COR-L47 (cell line): ENCODE measurements at regions not wholly inside any gene's neighbourhood (a gene's known extent, or its start where the extent isn't known, plus 50 kb on each side); places are given as distances from the start of the nearest gene placed in this dataset.
"Not testable (repeated sequence)": the region's sequence is repeated elsewhere in the genome, so short reads cannot be mapped to it uniquely, and the experiment has no call there.

Experiments
- DNase-seq: peaks from one replicate; lab custom pipeline; 2025; lab: John Stamatoyannopoulos, UW

DNA sequence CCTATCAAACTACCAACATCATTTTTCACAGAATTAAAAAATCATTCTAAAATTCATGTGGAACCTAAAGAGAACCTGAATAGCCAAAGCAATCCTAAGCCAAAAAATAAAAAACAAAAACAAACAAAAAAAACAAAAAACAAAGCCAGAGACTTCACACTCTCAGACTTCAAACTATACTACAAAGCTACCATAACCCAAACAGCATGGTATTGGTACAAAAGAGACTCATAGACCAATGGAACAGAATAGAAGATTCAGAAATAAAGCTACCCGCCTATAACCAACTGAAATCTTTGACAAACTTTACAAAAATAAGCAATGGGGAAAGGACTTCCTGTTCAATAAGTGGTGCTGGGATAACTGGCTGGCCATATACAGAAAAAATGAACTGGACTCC lies 152.3 kb upstream of the SMIM31 start:
- DNase-seq = no peak

DNA sequence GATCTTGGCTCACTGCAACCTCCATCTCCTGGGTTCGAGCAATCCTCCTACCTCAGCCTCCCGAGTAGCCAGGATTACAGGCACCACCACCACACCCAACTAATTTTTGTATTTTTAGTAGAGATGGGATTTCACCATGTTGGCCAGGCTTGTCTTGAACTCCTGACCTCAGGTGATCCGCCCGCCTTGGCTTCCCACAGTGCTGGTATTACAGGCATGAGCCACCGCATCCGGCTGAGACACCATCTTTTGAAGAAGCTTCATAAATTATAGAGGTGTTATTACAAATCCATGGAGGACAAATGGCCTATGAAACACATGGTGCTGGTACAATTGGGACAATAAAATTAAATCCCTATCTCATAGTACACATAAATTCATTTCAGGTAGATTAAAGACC lies 148.1 kb upstream of the SMIM31 start:
- not testable (repeated sequence) for DNase-seq

DNA sequence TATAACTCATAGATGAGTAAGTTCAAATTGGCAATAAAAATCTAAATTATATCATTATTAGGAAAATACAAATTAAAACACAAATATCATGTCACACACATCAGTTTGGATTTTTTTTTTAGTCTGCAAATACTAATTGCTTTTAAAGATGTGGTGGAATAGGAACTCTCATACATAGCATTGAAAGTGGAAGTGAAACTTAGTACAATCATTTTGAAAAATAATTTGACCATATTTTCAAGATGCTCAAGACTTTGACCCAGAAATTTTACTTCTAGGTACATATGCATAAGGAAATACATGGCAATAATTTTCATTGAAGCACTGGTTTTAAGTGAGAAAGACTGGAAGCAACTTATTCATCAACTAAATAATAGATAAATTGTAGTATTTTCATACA lies 147.5 kb upstream of the SMIM31 start:
- DNase-seq = no peak

DNA sequence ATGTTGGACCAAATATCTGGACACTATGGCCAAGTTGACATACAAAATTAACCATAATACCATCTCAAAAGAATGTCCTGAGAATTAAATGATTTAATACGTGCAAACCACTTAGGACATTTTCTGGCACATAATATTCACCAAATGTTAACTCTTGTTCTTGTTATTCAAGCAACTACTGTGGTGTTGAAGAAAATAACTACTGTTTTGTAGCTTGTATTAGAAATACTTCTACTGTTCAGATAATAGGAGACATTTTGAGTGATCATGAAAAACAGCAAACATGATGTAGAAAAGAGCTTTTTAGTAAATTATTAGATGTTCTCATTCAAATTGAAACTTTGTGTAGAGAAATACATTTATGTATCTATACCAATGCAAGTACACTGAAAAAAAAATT lies 140.7 kb upstream of the SMIM31 start:
- DNase-seq = no peak

GRCh38 chr4:164613792-164614191 lies 140.1 kb upstream of the SMIM31 start:
- DNase-seq = no peak

GRCh38 chr4:164614329-164614728 lies 139.6 kb upstream of the SMIM31 start:
- no peak for DNase-seq

- DNase-seq = no peak
Observed at GRCh38 chr4:164614999-164615398, 138.9 kb upstream of the SMIM31 start.

DNA sequence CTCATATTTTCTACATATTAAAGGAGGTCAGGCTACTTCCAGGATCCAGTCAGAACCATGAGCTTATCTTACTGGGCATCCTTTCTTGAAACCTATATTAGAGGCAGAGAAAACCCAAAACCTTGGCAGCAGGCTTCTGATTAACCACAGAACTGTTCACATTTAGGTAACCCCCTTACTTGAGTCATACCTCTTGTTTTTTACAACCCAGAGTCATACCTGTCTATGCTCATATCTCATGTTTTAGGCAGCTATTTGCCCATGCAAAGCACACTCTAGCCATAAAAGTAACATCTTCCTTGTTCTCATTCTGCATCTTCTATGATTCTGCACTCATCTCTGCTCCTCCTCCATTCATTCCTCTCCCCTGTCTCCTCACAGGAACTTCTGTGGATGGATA lies 138.0 kb upstream of the SMIM31 start:
- DNase-seq = no peak

DNA sequence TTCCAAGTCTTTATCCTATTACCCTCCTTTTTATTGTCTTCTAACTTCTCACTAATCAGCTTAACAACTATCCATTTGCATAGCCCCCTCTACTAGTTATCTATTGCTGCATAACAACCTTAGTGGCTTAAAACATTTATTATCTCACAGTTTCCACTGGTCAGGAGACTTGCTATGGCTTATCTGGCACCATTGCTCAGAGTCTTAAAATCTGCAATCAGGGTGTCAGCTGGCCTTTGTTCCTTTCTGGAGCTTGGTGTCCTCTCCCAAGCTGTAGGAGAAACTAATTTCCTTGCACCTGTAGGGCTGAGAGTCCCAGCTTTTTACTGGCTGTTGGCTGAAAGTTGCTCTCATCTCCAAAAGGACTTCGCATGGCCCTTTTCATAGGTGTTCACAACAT lies 137.0 kb upstream of the SMIM31 start:
- DNase-seq = no peak

- DNase-seq = no peak
Observed at GRCh38 chr4:164617426-164617825, 136.5 kb upstream of the SMIM31 start.

DNA sequence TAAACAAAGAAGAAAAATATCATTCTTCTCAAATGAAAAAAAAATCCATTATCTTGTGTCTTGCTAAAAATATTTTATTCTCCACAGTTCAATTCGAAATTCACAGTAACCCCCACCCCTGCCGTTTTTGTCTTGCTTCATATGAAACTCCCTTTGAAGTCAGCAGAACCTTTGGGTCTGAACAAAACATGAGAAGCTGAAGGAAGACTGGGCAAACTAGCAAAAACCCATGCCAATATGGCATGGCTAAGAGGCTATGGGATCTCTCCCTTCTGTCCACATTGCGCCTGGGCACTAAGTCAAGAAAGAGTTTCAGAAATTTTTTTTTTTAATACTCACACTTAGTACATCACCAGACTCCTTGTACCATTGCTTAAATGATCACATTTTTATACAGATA lies 136.0 kb upstream of the SMIM31 start:
- no peak for DNase-seq

DNA sequence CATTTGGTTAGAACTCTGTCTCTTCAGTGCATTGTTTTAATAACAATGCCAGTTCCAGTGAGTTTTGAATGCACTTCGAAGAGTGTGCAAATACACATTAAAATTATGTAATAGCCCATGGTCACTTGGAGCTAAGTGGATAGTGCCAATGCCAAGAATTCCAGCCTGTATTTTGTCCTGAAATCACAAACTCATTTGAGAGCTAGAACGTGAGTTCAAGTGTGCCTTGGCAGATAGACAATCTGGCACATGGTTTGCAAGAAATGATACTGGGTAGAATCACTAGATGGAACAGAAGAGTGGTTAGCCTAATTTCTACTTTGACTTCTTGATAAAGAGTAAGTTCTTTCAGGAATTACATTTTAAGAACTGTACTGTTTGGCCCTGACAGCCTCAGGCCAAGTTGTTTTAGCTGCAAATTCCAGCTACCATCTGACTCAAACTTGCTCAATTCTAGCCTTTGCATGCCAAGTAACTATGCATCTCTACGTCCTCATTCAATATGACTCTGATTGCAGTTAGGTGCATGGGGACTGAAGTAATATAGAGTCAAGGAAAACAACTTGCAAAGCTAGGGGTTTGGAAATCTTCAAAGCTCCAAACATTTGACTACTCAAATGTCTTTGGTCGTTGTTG lies 131.9 kb upstream of the SMIM31 start:
- DNase-seq = no peak

DNA sequence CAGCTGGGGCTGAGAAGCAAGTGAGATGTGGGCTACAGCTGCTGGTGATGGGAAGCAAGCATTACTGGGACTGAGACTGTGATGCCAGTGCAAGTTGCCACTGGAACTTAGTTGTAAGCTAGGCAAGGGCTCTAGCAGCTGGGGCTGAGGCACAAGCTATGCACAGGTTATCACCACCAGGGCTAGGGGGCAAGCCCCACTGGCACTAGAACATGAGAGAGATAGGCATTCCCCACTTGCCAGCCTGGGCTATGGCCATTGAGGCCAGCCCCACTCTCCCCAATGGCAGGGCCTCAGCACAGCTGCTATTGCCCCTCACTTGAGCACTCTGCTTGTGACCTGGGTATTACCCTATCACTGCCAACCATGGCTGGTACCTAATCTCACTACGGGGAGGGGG lies 130.8 kb upstream of the SMIM31 start:
- DNase-seq = no peak

DNA sequence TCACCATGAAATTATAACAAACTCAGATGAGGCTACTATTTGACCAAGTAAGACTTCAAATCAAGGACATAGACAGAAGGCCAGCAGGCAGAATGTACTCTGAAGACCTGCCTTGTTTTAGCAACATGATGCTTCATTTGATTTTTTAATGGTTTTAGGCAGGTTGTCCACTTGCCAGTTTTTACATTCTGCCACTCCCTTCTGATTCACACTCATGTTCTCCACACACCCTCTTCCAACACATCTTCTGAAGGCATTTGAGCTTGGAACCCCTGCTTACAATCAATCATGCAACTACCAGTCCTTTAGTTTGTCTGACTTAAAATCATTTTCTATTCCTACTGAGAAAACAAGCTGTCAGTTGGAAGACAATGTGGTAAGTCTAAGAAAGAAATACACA lies 114.9 kb upstream of the SMIM31 start:
- no peak for DNase-seq

DNA sequence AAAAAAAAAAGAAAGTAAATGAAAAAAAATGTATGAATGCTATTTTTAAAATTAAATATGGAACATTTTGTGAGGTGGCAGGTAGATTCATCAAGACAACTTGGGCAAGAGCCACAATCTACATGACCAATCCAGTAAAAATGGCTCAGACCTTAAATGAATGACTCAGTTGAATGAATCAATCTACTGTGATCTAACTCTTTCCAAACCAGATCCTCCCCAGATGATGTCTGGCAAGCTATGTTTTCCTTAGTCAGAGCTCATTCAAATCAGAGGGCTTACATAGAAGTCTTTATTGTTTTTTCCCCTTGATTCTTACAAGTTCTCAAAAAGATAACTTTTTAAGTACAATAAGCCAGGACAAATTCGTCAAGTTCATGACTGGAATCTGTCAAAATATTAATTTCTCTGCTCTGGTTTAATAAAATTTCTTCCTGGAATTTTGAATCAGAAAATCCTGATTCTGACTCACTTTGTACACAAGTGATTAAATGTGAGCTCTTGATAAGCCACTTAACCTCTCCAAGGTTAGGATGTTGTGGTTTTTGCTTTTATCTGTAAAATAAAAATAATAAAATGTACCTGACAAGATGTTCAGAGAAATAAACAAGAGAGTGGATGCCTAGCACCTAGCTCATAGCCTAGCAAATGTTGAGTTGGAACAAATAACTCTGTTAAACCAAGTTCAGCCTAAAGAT lies 105.6 kb upstream of the SMIM31 start:
- DNase-seq = no peak

GRCh38 chr4:164648849-164649212 lies 105.1 kb upstream of the SMIM31 start:
- no peak for DNase-seq

GRCh38 chr4:164659765-164660164 lies 94.2 kb upstream of the SMIM31 start:
- no peak for DNase-seq

DNA sequence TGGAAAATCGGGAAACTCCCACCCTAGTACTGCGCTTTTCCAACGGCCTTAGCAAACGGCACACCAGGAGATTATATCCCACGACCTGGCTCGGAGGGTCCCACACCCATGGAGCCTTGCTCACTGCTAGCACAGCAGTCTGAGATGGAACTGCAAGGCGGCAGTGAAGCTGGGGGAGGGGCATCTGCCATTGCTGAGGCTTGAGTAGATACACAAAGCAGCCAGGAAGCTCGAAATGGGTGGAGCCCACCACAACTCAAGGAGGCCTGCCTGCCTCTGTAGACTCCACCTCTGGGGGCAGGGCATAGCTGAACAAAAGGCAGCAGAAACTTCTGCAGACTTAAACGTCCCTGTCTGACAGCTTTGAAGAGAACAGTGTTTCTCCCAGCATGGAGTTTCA lies 77.8 kb upstream of the SMIM31 start:
- DNase-seq = not testable (repeated sequence)

- DNase-seq = no peak
Observed at GRCh38 chr4:164683040-164683439, 70.9 kb upstream of the SMIM31 start.

DNA sequence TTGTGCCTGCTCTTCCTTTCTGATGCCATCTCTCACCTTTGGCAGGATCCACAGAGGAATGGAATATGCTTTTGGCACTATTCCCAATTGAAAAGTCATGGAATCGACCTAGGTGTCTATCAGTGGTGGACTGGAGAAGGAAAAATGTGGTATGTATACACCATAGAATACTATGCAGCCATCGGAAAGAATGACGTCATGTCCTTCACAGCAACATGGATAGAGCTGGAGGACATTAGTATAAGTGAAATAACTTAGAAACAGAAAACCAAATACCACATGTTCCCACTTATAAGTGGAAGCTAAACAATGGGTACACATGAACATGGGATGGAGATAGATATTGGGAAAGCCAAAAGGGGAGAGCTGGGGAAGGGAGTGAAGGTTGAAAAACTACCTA lies 58.3 kb upstream of the SMIM31 start:
- no peak for DNase-seq

- peak; percentile 23 for DNase-seq
Observed at GRCh38 chr4:164700471-164700870, 53.5 kb upstream of the SMIM31 start.

- DNase-seq = no peak
Observed at GRCh38 chr4:164701665-164702064, 52.3 kb upstream of the SMIM31 start.
